ENCODE measurements at regions not wholly inside any gene's neighbourhood (a gene's known extent, or its start where the extent isn't known, plus 50 kb on each side); places are given as distances from the start of the nearest gene placed in this dataset.

DNA sequence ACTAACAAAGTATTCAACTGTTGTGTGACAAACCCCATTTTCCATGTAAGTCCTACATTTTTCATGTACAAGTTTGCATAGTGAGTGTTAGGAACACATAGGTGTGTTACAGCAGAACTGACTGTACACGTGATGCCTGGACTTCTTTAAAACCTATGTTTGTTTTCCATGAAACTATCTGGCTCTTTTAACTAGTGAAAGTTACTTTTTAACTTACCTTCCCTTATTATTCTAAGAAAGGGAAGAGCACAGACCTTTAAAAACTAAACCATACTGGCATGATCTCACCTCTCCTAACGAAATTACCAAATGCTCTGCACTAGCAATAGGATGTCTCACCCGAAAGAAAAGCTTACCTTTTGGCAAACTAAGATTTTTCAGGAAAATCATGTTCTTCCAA is 87.8 kb downstream of the CENPW start:
- TF ChIP-seq, protein P1, sequence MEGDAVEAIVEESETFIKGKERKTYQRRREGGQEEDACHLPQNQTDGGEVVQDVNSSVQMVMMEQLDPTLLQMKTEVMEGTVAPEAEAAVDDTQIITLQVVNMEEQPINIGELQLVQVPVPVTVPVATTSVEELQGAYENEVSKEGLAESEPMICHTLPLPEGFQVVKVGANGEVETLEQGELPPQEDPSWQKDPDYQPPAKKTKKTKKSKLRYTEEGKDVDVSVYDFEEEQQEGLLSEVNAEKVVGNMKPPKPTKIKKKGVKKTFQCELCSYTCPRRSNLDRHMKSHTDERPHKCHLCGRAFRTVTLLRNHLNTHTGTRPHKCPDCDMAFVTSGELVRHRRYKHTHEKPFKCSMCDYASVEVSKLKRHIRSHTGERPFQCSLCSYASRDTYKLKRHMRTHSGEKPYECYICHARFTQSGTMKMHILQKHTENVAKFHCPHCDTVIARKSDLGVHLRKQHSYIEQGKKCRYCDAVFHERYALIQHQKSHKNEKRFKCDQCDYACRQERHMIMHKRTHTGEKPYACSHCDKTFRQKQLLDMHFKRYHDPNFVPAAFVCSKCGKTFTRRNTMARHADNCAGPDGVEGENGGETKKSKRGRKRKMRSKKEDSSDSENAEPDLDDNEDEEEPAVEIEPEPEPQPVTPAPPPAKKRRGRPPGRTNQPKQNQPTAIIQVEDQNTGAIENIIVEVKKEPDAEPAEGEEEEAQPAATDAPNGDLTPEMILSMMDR (conservative IDR thresholded peaks at IDR 0.05; ENCODE audit: low read length) = no peak
- TF ChIP-seq EZH2phosphoT487 (IDR thresholded peaks at IDR 0.05; ENCODE audit: borderline replicate concordance) = no peak
